HS-27A (cell line): ENCODE measurements at regions not wholly inside any gene's neighbourhood (a gene's known extent, or its start where the extent isn't known, plus 50 kb on each side); places are given as distances from the start of the nearest gene placed in this dataset.
"Not testable (repeated sequence)": the region's sequence is repeated elsewhere in the genome, so short reads cannot be mapped to it uniquely, and the experiment has no call there.

Source experiments
- DNase-seq: peaks from one replicate; pipeline ENCODE4 v3.0.0-alpha.2; 2012; ENCODE audit warnings: low read depth, missing footprints

DNA sequence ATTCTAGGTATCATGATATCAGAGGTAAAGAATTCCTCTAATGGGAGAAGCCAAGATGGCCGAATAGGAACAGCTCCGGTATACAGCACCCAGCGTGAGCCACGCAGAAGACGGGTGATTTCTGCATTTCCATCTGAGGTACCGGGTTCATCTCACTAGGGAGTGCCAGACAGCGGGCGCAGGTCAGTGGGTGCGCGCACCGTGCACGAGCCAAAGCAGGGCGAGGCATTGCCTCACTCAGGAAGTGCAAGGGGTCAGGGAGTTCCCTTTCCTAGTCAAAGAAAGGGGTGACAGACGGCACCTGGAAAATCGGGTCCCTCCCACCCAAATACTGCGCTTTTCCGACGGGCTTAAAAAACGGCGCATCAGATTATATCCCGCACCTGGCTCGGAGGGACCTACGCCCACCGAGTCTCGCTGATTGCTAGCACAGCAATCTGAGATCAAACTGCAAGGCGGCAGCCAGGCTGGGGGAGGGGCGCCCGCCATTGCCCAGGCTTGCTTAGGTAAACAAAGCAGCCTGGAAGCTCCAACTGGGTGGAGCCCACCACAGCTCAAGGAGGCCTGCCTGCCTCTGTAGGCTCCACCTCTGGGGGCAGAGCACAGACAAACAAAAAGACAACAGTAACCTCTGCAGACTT lies 70.4 kb upstream of the ALCAM start:
- not testable (repeated sequence) for DNase-seq

DNA sequence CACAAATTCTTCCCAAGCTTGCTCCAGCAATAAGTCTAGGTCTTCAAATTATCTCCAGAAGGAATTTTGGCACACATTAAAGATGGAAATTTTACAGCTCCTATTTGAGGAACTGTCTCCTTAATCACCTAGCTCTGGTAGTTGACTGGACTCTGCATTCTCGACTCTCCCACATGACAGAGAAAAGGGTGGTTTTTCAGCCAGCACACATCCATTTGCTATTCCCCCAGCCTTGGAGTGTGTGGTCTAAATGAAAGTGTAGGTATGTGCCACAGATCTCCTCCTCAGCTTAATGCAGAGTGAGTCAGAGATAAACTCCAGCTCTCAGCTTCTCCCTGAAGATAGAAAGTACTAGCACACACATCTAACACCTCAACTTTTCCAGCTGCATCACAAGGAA lies 62.2 kb upstream of the ALCAM start:
- DNase-seq: no peak

DNA sequence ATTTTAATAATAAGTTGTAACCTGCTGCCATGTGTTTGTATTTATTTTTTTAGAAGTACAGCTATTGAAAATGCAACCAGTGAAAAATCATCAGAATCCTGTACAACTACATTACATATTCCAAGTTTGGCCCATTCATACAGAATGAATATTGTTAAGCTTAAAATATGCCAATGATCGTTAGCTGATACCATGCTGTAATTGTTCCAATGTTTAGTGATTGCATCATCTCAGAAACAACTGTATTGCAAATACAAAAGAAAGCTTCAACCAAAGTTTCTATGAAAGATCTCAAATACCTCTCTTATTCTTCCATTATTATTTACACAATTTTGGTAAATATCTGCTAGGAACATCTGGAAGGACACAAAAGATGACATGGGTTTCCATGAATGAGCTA lies 51.6 kb upstream of the ALCAM start:
- DNase-seq: no peak

DNA sequence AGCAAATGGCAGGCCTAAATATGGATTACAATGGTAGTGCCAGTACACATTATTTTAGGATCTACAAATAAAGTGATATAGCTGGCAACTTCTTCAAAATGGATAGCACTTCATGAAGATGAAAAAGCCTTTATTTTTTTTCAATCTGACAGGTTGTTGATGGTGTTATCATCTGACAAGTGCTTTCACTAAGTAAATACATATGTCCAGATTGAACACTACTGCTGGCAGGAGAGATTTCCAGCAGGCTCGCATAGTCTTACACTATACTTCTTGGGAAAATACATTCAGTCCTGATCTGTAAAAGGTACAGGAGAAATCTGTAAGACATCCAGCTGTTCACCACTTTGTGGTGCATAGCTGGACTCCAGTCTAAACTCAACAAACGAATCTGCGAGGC lies 50.9 kb upstream of the ALCAM start:
- no peak for DNase-seq

DNA sequence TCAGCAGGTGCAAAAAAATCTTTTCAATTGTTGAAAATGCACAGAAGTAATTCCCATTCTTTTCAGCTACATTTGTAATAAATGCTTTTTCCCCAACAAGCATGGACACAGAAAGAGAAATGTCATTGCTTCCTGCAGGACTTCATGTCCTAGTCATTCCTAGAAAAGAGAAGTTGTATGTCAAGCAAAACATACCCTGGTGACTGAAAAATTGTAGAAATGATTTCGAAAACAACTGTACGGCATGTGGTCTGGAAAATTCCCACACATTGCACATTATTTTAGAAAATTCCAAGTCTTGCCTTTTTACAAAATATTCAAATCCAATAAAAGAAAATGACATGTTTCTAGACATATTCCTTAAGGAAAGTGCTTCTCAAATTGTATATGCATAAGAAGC lies 50.4 kb upstream of the ALCAM start:
- DNase-seq: no peak
